Colonic mucosa (tissue), 4 donors: ENCODE measurements at regions not wholly inside any gene's neighbourhood (a gene's known extent, or its start where the extent isn't known, plus 50 kb on each side); places are given as distances from the start of the nearest gene placed in this dataset.
"Not testable (repeated sequence)": the region's sequence is repeated elsewhere in the genome, so short reads cannot be mapped to it uniquely, and the experiment has no call there.

Experiments
- DNase-seq: peaks from one replicate; pipeline ENCODE4 v3.0.0-alpha.2; 2020
- H3K27ac ChIP-seq: fragments of 200-600 bp; one replicate; pipeline ENCODE4 v1.8.0; 2021
- H3K27me3 ChIP-seq: fragments of 200-600 bp; one replicate; pipeline ENCODE4 v1.8.0; 2021
- H3K36me3 ChIP-seq: fragments of 200-600 bp; one replicate; pipeline ENCODE4 v1.8.0; 2021
- H3K4me1 ChIP-seq: fragments of 200-600 bp; one replicate; pipeline ENCODE4 v1.8.0; 2021; ENCODE audit warnings: mild to moderate bottlenecking
- H3K4me3 ChIP-seq: fragments of 200-600 bp; one replicate; pipeline ENCODE4 v1.8.0; 2021
- H3K9ac ChIP-seq, 2 donors: one replicate each; pipeline ENCODE4 v1.7.0; 2013; ENCODE audit warnings: control low read depth in 2 of 2, low read depth in 2 of 2, low read length in 2 of 2
- H3K9me3 ChIP-seq: fragments of 200-600 bp; one replicate; pipeline ENCODE4 v1.8.0; 2021
- intact Hi-C: fragments of 100-400 bp; cut with DNase I; formaldehyde crosslinking; loops from one replicate; pipeline ENCODE4 v1.14.1; 2022
- TF ChIP-seq, protein P1 (sequence below): fragments of 200-600 bp; IDR thresholded peaks from one replicate; pipeline ENCODE4 v1.8.0; 2022; ENCODE audit warnings: antibody characterized with exemption, mild to moderate bottlenecking
- donor health status: healthy.
- donor health status: DM: no; HTN: no; CAD: no.
- donor health status: DM: no; HTN: no; CAD: no.

DNA sequence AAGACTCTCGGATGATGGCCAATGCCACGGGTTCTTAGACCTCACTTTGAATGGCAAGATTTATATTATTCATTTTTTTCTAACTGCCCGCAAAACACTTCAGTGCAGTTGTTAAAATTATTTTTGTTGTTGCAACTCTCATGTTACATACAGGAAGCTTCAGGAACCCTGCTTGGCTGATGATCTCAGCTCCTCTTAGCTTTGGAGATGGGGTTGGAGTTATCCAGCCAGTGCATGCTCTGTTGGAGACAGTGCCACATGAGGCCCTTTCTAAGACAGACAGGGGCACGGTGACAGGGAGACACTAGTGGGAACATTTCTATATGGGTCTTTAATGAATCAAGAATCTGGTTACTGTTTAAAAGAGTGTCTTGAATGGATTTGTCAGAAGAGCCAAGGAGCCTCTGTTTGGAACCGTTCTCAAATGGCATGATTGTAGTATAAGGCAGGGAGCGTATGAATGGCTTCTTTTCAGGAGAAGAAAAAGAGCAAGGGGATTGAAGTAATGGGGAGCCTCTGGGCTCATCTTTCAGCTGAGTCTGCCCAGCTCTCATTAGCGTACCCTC, 61.9 kb upstream of the ENPP6 start:
- no peaks in the 10 kb centered on the region for H3K27me3 ChIP-seq
- peaks cover 9% of the 10 kb centered on the region for H3K4me1 ChIP-seq
- intact Hi-C loops, result loop anchor here (10.0 kb wide), 1 partner anchor 115 kb away; no protein-coding TSS in a partner anchor
- no peak for DNase-seq
- TF ChIP-seq, protein P1, sequence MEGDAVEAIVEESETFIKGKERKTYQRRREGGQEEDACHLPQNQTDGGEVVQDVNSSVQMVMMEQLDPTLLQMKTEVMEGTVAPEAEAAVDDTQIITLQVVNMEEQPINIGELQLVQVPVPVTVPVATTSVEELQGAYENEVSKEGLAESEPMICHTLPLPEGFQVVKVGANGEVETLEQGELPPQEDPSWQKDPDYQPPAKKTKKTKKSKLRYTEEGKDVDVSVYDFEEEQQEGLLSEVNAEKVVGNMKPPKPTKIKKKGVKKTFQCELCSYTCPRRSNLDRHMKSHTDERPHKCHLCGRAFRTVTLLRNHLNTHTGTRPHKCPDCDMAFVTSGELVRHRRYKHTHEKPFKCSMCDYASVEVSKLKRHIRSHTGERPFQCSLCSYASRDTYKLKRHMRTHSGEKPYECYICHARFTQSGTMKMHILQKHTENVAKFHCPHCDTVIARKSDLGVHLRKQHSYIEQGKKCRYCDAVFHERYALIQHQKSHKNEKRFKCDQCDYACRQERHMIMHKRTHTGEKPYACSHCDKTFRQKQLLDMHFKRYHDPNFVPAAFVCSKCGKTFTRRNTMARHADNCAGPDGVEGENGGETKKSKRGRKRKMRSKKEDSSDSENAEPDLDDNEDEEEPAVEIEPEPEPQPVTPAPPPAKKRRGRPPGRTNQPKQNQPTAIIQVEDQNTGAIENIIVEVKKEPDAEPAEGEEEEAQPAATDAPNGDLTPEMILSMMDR, result no peak
- H3K9ac ChIP-seq, result no peak overlapping the region
- no peak overlapping the region for H3K4me3 ChIP-seq
- no peak overlapping the region for H3K27ac ChIP-seq
- H3K36me3 ChIP-seq, result no peaks in the 10 kb centered on the region
- no peaks in the 10 kb centered on the region for H3K9me3 ChIP-seq

DNA sequence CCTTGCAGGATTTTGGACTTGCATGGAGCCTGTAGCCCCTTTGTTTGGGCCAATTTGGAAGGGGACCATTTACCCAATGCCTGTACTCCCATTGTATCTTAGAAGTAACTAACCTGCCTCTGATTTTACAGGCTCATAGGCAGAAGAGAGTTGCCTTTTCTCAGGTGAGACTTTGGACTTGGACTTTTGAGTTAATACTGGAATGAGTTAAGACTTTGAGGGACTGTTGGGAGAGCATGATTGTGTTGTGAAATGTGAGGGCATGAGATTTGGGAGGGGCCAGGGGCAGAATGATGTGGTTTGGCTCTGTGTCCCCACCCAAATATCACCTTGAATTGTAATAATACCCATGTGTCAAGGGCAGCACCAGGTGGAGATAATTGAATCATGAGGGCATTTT, 60.1 kb upstream of the ENPP6 start:
- H3K36me3 ChIP-seq, H3K9me3 ChIP-seq, H3K4me1 ChIP-seq, intact Hi-C loops, H3K27ac ChIP-seq, H3K9ac ChIP-seq, H3K4me3 ChIP-seq, H3K27me3 ChIP-seq: not testable (repeated sequence)
- DNase-seq, result peak; percentile 15

DNA sequence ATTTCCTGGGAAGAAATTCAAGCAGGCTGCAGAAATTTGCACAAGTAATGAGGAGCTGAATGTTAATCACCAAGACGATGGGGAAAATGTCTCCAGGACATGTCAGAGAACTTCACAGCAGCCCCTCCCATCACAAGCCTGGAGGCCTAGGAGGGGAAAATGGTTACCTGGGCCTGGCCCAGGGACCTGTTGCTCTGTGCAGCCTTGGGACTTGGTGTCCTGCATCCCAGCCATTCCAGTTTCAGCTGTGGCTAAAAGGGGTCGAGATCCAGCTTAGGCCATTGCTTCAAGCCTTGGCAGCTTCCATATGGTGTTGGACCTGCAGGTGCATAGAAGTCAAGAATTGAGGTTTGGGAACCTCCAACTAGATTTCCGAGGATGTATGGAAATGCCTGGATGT, 59.3 kb upstream of the ENPP6 start:
- H3K36me3 ChIP-seq, H3K4me1 ChIP-seq, intact Hi-C loops, DNase-seq, H3K27me3 ChIP-seq, H3K9me3 ChIP-seq, H3K9ac ChIP-seq, H3K4me3 ChIP-seq, H3K27ac ChIP-seq: not testable (repeated sequence)

DNA sequence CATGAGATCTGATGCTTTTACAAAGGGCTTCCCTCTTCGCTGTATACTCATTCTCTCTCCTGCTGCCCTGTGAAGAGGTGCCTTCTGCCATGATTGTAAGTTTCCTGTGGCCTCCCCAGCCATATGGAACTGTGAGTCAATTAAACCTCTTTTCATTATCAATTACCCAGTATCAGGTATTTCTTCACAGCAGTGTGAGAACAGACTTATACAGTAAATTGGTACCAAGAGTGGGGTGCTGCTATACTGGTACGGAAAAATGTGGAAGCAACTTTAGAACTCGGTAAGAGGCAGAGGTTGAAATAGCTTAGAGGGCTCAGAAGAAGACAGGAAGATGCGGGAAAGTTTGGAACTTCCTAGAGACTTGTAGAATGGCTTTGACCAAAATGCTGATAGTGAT, 58.7 kb upstream of the ENPP6 start:
- H3K27ac ChIP-seq, intact Hi-C loops, H3K4me1 ChIP-seq: not testable (repeated sequence)

DNA sequence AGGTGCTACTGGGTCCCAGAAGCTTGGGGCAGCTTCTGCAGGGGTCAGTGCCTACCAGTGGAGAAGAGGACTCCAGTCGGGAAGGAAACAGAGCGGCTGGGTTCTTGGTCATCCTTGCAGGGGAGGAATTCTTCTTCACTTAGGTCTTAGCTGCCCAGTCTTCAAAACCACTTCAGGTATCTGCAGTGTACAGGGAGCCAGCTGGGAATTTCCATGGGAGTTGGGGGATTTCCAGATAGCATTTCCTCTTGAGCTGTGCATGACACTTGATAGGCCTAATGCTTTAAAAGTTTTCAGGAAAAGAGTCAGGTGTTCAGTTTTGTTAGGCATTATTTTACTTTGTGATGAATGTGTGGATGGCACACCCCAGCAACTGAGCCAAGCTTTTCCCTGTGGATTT, 58.1 kb upstream of the ENPP6 start:
- H3K4me3 ChIP-seq, result no peak overlapping the region
- H3K36me3 ChIP-seq, result no peaks in the 10 kb centered on the region
- TF ChIP-seq, protein P1, result no peak
- H3K4me1 ChIP-seq, result no peaks in the 10 kb centered on the region
- no peak overlapping the region for H3K9ac ChIP-seq
- H3K27me3 ChIP-seq, result no peaks in the 10 kb centered on the region
- H3K9me3 ChIP-seq, result no peaks in the 10 kb centered on the region
- no peak overlapping the region for H3K27ac ChIP-seq
- intact Hi-C loops, result no loop called here
- no peak for DNase-seq

More for the DNA sequence above, 58.7 kb upstream of the ENPP6 start:
- not testable (repeated sequence) for H3K27me3 ChIP-seq, DNase-seq, H3K9ac ChIP-seq, H3K4me3 ChIP-seq, H3K36me3 ChIP-seq, H3K9me3 ChIP-seq

DNA sequence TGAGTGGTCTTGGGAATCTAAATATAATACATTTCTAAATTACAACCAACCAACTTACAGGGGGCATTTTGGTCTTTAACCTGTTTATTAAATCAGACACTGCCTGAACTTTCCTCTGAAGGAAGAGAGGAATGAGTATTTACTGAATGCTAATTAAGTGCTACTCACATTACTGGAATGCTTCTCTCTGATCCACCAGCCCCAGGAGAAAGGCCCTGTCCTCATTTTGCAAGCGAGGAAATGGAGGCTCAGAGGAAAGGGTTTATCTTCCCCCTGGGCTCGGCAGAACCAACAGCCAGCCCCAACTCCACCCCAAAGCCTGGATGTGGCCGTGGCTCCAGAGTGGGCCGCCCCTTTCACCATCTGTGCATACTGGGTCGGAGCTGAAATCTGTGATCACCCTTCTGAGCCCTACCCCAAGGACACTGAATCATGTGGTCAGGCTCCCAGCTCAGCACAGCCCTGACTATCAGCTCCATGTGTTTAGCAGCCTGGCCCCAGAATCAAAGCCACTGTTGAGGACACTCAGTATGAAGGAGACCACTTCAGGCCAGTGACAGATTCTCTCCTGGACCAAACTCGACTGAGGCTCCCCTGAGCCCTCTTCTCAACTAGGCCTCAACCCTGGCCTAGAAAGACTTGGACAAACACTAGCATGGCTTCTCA, 56.7 kb upstream of the ENPP6 start:
- no peak overlapping the region for H3K27ac ChIP-seq
- H3K9ac ChIP-seq, result no peak overlapping the region
- TF ChIP-seq, protein P1, result no peak
- DNase-seq, result no peak
- no peaks in the 10 kb centered on the region for H3K4me1 ChIP-seq
- no peaks in the 10 kb centered on the region for H3K27me3 ChIP-seq
- intact Hi-C loops, result no loop called here
- H3K36me3 ChIP-seq, result no peaks in the 10 kb centered on the region
- no peak overlapping the region for H3K4me3 ChIP-seq
- no peaks in the 10 kb centered on the region for H3K9me3 ChIP-seq
